K562 (cell line): ENCODE measurements at regions not wholly inside any gene's neighbourhood (a gene's known extent, or its start where the extent isn't known, plus 50 kb on each side); places are given as distances from the start of the nearest gene placed in this dataset.

Experiments
- HES1 ChIP-seq: fragments of 450-650 bp; IDR thresholded peaks from 2 replicates; pipeline ENCODE4 v1.6.1; 2016; ENCODE audit warnings: low read depth, mild to moderate bottlenecking, moderate library complexity
- HOXB6 ChIP-seq: fragments of 250-450 bp; sonication (Bioruptor Pico); IDR thresholded peaks from 2 replicates; pipeline ENCODE4 v1.5.1; 2022; ENCODE audit warnings: mild to moderate bottlenecking, borderline replicate concordance
- KHSRP ChIP-seq: fragments of 450-650 bp; IDR thresholded peaks from 2 replicates; pipeline ENCODE4 v1.6.1; 2017
- PPARD ChIP-seq: fragments of 250-450 bp; sonication (Bioruptor Pico); IDR thresholded peaks from 2 replicates; pipeline ENCODE4 v1.8.0; 2022; ENCODE audit warnings: inconsistent platforms, mild to moderate bottlenecking, moderate library complexity
- RBFOX2 ChIP-seq: fragments of 200-400 bp; formaldehyde crosslinking; IDR thresholded peaks from 2 replicates; pipeline ENCODE4 v1.6.1; 2017; ENCODE audit warnings: low read depth, mild to moderate bottlenecking, low read length, moderate library complexity
- REST ChIP-seq, 2 experiments: fragments of 450-650 bp; formaldehyde crosslinking in 1 of 2; IDR thresholded peaks; 2 replicates each; pipeline versions ENCODE4 v1.4.0 to v1.6.1; 2014 to 2020; ENCODE audit warnings: mild to moderate bottlenecking in 2 of 2, borderline replicate concordance in 1 of 2, low read depth in 1 of 2
- SNRNP70 ChIP-seq: fragments of 200-400 bp; formaldehyde crosslinking; optimal IDR thresholded peaks from 2 replicates; pipeline ENCODE3; 2017; ENCODE audit warnings: low read depth, low read length

- TF ChIP-seq HES1 (no peak), RBFOX2 (no peak), REST (IDR thresholded peaks at IDR 0.05; ENCODE audit: borderline replicate concordance) (no peak), REST (CRISPR knock-in tag; IDR thresholded peaks at IDR 0.05; ENCODE audit: low read depth) (no peak), KHSRP (no peak), HOXB6 (CRISPR knock-in tag) (no peak), PPARD (no peak), SNRNP70 (no peak)
Observed at GRCh38 chr16:76182041-76182635, 95.1 kb upstream of the CNTNAP4 start (continued).
